IPS-18a (cell line): ENCODE measurements at regions not wholly inside any gene's neighbourhood (a gene's known extent, or its start where the extent isn't known, plus 50 kb on each side); places are given as distances from the start of the nearest gene placed in this dataset.

Source experiments
- H3K27ac ChIP-seq: one replicate; pipeline ENCODE4 v1.5.1; 2013; ENCODE audit warnings: low read length
- H3K27me3 ChIP-seq: one replicate; pipeline ENCODE4 v1.6.1; 2013; ENCODE audit warnings: mild to moderate bottlenecking, low read length; ENCODE audit not compliant: control insufficient read depth, insufficient read depth
- H3K36me3 ChIP-seq: one replicate; pipeline ENCODE4 v1.6.1; 2013; ENCODE audit warnings: low read depth, low read length; ENCODE audit not compliant: control insufficient read depth
- H3K4me1 ChIP-seq: one replicate; pipeline ENCODE4 v1.6.1; 2013; ENCODE audit warnings: low read depth, low read length; ENCODE audit not compliant: control insufficient read depth
- H3K4me3 ChIP-seq: one replicate; pipeline ENCODE4 v1.5.1; 2013; ENCODE audit warnings: low read length
- H3K9ac ChIP-seq: one replicate; pipeline ENCODE4 v1.6.1; 2013; ENCODE audit warnings: mild to moderate bottlenecking, low read length, moderate library complexity
- H3K9me3 ChIP-seq: one replicate; pipeline ENCODE4 v1.6.1; 2013; ENCODE audit warnings: low read depth, low read length; ENCODE audit not compliant: control insufficient read depth

- no peaks in the 10 kb centered on the region for H3K4me1 ChIP-seq
- H3K27ac ChIP-seq = no peak overlapping the region
- no peaks in the 10 kb centered on the region for H3K27me3 ChIP-seq
- no peaks in the 10 kb centered on the region for H3K36me3 ChIP-seq
- H3K4me3 ChIP-seq = no peak overlapping the region
- H3K9me3 ChIP-seq = peaks cover 18% of the 10 kb centered on the region
- no peak overlapping the region for H3K9ac ChIP-seq
These were observed 207.2 kb downstream of the RND3 start for GRCh38 chr2:150280231-150280630.

GRCh38 chr2:150279686-150280085 lies 207.8 kb downstream of the RND3 start:
- Histone ChIP-seq H3K27me3 (no peaks in the 10 kb centered on the region), H3K27ac (no peak overlapping the region), H3K36me3 (no peaks in the 10 kb centered on the region), H3K4me1 (no peaks in the 10 kb centered on the region), H3K9me3 (peaks cover 18% of the 10 kb centered on the region), H3K9ac (no peak overlapping the region), H3K4me3 (no peak overlapping the region)

GRCh38 chr2:150276737-150277136 lies 210.7 kb downstream of the RND3 start:
- Histone ChIP-seq H3K4me1 (no peaks in the 10 kb centered on the region), H3K27me3 (no peaks in the 10 kb centered on the region), H3K27ac (no peak overlapping the region), H3K36me3 (no peaks in the 10 kb centered on the region), H3K4me3 (no peak overlapping the region), H3K9ac (no peak overlapping the region), H3K9me3 (peaks cover 18% of the 10 kb centered on the region)

GRCh38 chr2:150274108-150274507 lies 213.4 kb downstream of the RND3 start:
- no peaks in the 10 kb centered on the region for H3K36me3 ChIP-seq
- H3K27me3 ChIP-seq = no peaks in the 10 kb centered on the region
- no peaks in the 10 kb centered on the region for H3K4me1 ChIP-seq
- no peak overlapping the region for H3K27ac ChIP-seq
- no peak overlapping the region for H3K9ac ChIP-seq
- no peak overlapping the region for H3K4me3 ChIP-seq
- peaks cover 18% of the 10 kb centered on the region for H3K9me3 ChIP-seq

GRCh38 chr2:150271952-150272802 lies 215.3 kb downstream of the RND3 start:
- Histone ChIP-seq H3K4me3 (no peak overlapping the region), H3K36me3 (no peaks in the 10 kb centered on the region), H3K9ac (no peak overlapping the region), H3K9me3 (peaks cover 14% of the 10 kb centered on the region), H3K27me3 (no peaks in the 10 kb centered on the region), H3K4me1 (peaks cover 6% of the 10 kb centered on the region), H3K27ac (no peak overlapping the region)

- Histone ChIP-seq H3K9me3 (no peaks in the 10 kb centered on the region), H3K4me1 (peaks cover 6% of the 10 kb centered on the region), H3K36me3 (no peaks in the 10 kb centered on the region), H3K27ac (no peak overlapping the region), H3K27me3 (no peaks in the 10 kb centered on the region), H3K9ac (no peak overlapping the region), H3K4me3 (no peak overlapping the region)
These were observed 219.6 kb downstream of the RND3 start for GRCh38 chr2:150267651-150268415.

GRCh38 chr2:150266931-150267330 lies 220.5 kb downstream of the RND3 start:
- no peak overlapping the region for H3K27ac ChIP-seq
- no peak overlapping the region for H3K9ac ChIP-seq
- H3K27me3 ChIP-seq = no peaks in the 10 kb centered on the region
- H3K9me3 ChIP-seq = no peaks in the 10 kb centered on the region
- H3K36me3 ChIP-seq = no peaks in the 10 kb centered on the region
- peaks cover 6% of the 10 kb centered on the region for H3K4me1 ChIP-seq
- no peak overlapping the region for H3K4me3 ChIP-seq

GRCh38 chr2:150264442-150264841 lies 223.0 kb downstream of the RND3 start:
- Histone ChIP-seq H3K4me1 (peaks cover 6% of the 10 kb centered on the region), H3K9me3 (no peaks in the 10 kb centered on the region), H3K4me3 (no peak overlapping the region), H3K27me3 (no peaks in the 10 kb centered on the region), H3K9ac (no peak overlapping the region), H3K36me3 (no peaks in the 10 kb centered on the region), H3K27ac (no peak overlapping the region)

- Histone ChIP-seq H3K9me3 (no peaks in the 10 kb centered on the region), H3K27ac (no peak overlapping the region), H3K4me1 (no peaks in the 10 kb centered on the region), H3K36me3 (no peaks in the 10 kb centered on the region), H3K9ac (no peak overlapping the region), H3K27me3 (no peaks in the 10 kb centered on the region), H3K4me3 (no peak overlapping the region)
These were observed 225.8 kb downstream of the RND3 start for GRCh38 chr2:150261691-150262090.

GRCh38 chr2:150260636-150261035 lies 226.8 kb downstream of the RND3 start:
- H3K27me3 ChIP-seq = no peaks in the 10 kb centered on the region
- H3K27ac ChIP-seq = no peak overlapping the region
- H3K9me3 ChIP-seq = no peaks in the 10 kb centered on the region
- H3K9ac ChIP-seq = no peak overlapping the region
- H3K4me1 ChIP-seq = no peaks in the 10 kb centered on the region
- no peaks in the 10 kb centered on the region for H3K36me3 ChIP-seq
- no peak overlapping the region for H3K4me3 ChIP-seq

- no peak overlapping the region for H3K9ac ChIP-seq
- no peaks in the 10 kb centered on the region for H3K36me3 ChIP-seq
- H3K9me3 ChIP-seq = no peaks in the 10 kb centered on the region
- H3K4me1 ChIP-seq = no peaks in the 10 kb centered on the region
- H3K4me3 ChIP-seq = no peak overlapping the region
- H3K27me3 ChIP-seq = no peaks in the 10 kb centered on the region
- H3K27ac ChIP-seq = no peak overlapping the region
These were observed 227.7 kb downstream of the RND3 start for GRCh38 chr2:150259746-150260145.
